ENCODE measurements at regions not wholly inside any gene's neighbourhood (a gene's known extent, or its start where the extent isn't known, plus 50 kb on each side); places are given as distances from the start of the nearest gene placed in this dataset.
"Not testable (repeated sequence)": the region's sequence is repeated elsewhere in the genome, so short reads cannot be mapped to it uniquely, and the experiment has no call there.

GRCh38 chr15:24150542-24150941 is 463.4 kb upstream of the NDN start:
- no peak for DNase-seq (ENCODE audit: low spot score)

GRCh38 chr15:24158306-24158705 is 471.2 kb upstream of the NDN start:
- not testable (repeated sequence) for DNase-seq (ENCODE audit: low spot score)

- not testable (repeated sequence) for DNase-seq (ENCODE audit: low spot score)
Measured at GRCh38 chr15:24165512-24165911, 478.4 kb upstream of the NDN start.

- not testable (repeated sequence) for DNase-seq (ENCODE audit: low spot score)
Measured at GRCh38 chr15:24202297-24202696, 473.3 kb upstream of the NPAP1 start.

GRCh38 chr15:24211742-24212476 is 463.7 kb upstream of the NPAP1 start:
- DNase-seq (ENCODE audit: low spot score), result not testable (repeated sequence)

- no peak for DNase-seq (ENCODE audit: low spot score)
Measured at GRCh38 chr15:24223739-24224138, 451.8 kb upstream of the NPAP1 start.

- no peak for DNase-seq (ENCODE audit: low spot score)
Measured at GRCh38 chr15:24224161-24224560, 451.4 kb upstream of the NPAP1 start.

GRCh38 chr15:24228922-24229321 is 446.7 kb upstream of the NPAP1 start:
- DNase-seq (ENCODE audit: low spot score), result not testable (repeated sequence)

- not testable (repeated sequence) for DNase-seq (ENCODE audit: low spot score)
Measured at GRCh38 chr15:24233134-24233533, 442.4 kb upstream of the NPAP1 start.

GRCh38 chr15:24240580-24240979 is 435.0 kb upstream of the NPAP1 start:
- not testable (repeated sequence) for DNase-seq (ENCODE audit: low spot score)

- DNase-seq (ENCODE audit: low spot score), result not testable (repeated sequence)
Measured at GRCh38 chr15:24259106-24259505, 416.5 kb upstream of the NPAP1 start.

GRCh38 chr15:24260407-24260806 is 415.2 kb upstream of the NPAP1 start:
- not testable (repeated sequence) for DNase-seq (ENCODE audit: low spot score)

- not testable (repeated sequence) for DNase-seq (ENCODE audit: low spot score)
Measured at GRCh38 chr15:24260854-24261253, 414.7 kb upstream of the NPAP1 start.

- DNase-seq (ENCODE audit: low spot score), result not testable (repeated sequence)
Measured at GRCh38 chr15:24268536-24269165, 406.9 kb upstream of the NPAP1 start.

GRCh38 chr15:24269166-24269571 is 406.4 kb upstream of the NPAP1 start:
- no peak for DNase-seq (ENCODE audit: low spot score)

GRCh38 chr15:24269923-24270322 is 405.7 kb upstream of the NPAP1 start:
- DNase-seq (ENCODE audit: low spot score), result no peak

GRCh38 chr15:24271496-24272244 is 403.9 kb upstream of the NPAP1 start:
- not testable (repeated sequence) for DNase-seq (ENCODE audit: low spot score)

GRCh38 chr15:24292837-24293236 is 382.7 kb upstream of the NPAP1 start:
- no peak for DNase-seq (ENCODE audit: low spot score)

GRCh38 chr15:24300804-24301368 is 374.7 kb upstream of the NPAP1 start:
- DNase-seq (ENCODE audit: low spot score), result not testable (repeated sequence)

- DNase-seq (ENCODE audit: low spot score), result not testable (repeated sequence)
Measured at GRCh38 chr15:24301999-24302398, 373.6 kb upstream of the NPAP1 start.

GRCh38 chr15:24304747-24305146 is 370.8 kb upstream of the NPAP1 start:
- DNase-seq (ENCODE audit: low spot score), result not testable (repeated sequence)

GRCh38 chr15:24305643-24306042 is 369.9 kb upstream of the NPAP1 start:
- not testable (repeated sequence) for DNase-seq (ENCODE audit: low spot score)
